ENCODE measurements at regions not wholly inside any gene's neighbourhood (a gene's known extent, or its start where the extent isn't known, plus 50 kb on each side); places are given as distances from the start of the nearest gene placed in this dataset.
A peak's percentile ranks its signal among the peaks of the same experiment; 100 is the strongest.

DNA sequence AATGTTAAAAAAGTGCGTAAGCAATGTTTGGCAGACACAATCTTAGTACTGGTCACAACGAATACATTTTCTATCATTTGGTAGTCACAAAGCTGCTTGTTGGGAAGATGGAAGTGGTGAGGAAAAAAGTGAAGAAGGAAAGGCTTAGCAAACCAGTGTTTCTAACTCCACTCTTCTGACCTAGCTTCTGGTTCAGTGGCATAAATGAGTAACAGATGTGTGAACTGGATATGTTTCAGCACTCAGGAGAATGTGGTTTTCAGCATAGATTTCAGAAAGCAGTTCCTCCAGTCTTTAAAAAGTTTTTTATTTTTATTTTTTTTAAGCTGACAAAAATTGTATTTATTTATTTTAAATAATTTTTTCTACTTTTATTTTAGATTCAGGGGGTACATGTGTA is 357.1 kb downstream of the CPS1 start:
- WGBS, 2 experiments (ENCODE audit: extremely low coverage in 1 of 2, insufficient coverage in 1 of 2, insufficient read length in 1 of 2, insufficient replicate concordance in 2 of 2, low coverage in 1 of 2, low lambda C conversion rate in 2 of 2, missing lambda C conversion rate in 1 of 2), result 47% methylated on average over 2 of the region's 2 CpGs; no CpG with 5 or more reads in 1 of the 2 experiments
- Histone ChIP-seq H3K9ac (replicated peaks in 1 of 4; ENCODE audit: extremely low read depth in 1 of 4, low read depth in 3 of 4, low read length in 3 of 4) (no peak overlapping the region), H3K4me2 (ENCODE audit: insufficient read depth in 1 of 2, low read depth in 2 of 2, low read length in 2 of 2) (no peak overlapping the region), H4K20me1 (replicated peaks in 1 of 2; ENCODE audit: control insufficient read depth in 1 of 2, insufficient read depth in 2 of 2, low read length in 2 of 2) (no peaks in the 10 kb centered on the region), H3K79me2 (ENCODE audit: control insufficient read depth in 1 of 2, insufficient read depth in 2 of 2, low read length in 2 of 2) (no peaks in the 10 kb centered on the region), H3K23ac (ENCODE audit: insufficient read length) (no peak overlapping the region), H2AK5ac (ENCODE audit: low read depth, low read length) (no peak overlapping the region), H3K14ac (ENCODE audit: insufficient read length) (no peak overlapping the region), H4K8ac (ENCODE audit: extremely low read depth, insufficient read depth, low read length) (no peak overlapping the region), H3K4ac (replicated peaks; ENCODE audit: insufficient read length, low read depth, low read length) (no peak overlapping the region), H3K9me3 (ENCODE audit: insufficient read depth in 2 of 2, low read depth in 1 of 2, low read length in 1 of 2) (no peaks in the 10 kb centered on the region), H3K27me3 (replicated peaks in 1 of 4; ENCODE audit: control insufficient read depth in 3 of 4, extremely low read depth in 1 of 4, insufficient read depth in 3 of 4, low read length in 3 of 4) (no peaks in the 10 kb centered on the region), H3K56ac (replicated peaks; ENCODE audit: insufficient read length, low read depth, low read length) (no peak overlapping the region), H3K27ac (ENCODE audit: low read depth, low read length) (no peak overlapping the region), H3K18ac (ENCODE audit: extremely low read depth, low read length) (no peak overlapping the region), H3K23me2 (ENCODE audit: low read depth, low read length) (no peaks in the 10 kb centered on the region; the same call in 1 of the 2 replicates), H3K4me3 (ENCODE audit: extremely low read depth in 1 of 4, insufficient read depth in 2 of 4, low read depth in 3 of 4, low read length in 4 of 4) (no peak overlapping the region), H4K5ac (ENCODE audit: insufficient read length, low read depth, low read length) (no peak overlapping the region), H2BK5ac (ENCODE audit: low read depth, low read length) (no peak overlapping the region), H2BK15ac (ENCODE audit: low read length) (no peak overlapping the region), H2BK120ac (replicated peaks; ENCODE audit: low read depth, low read length) (no peak overlapping the region), H3K79me1 (ENCODE audit: low read depth, low read length) (no peaks in the 10 kb centered on the region), H2AFZ (ENCODE audit: low read length) (0 out of 2 replicates have a peak overlapping the region, but pooled peaks have one; percentile 44), H2BK12ac (ENCODE audit: low read depth, low read length) (no peak overlapping the region), H3K36me3 (ENCODE audit: control insufficient read depth in 2 of 4, insufficient read depth in 4 of 4, low read length in 3 of 4) (no peaks in the 10 kb centered on the region; a peak in 1 of 8 replicates), H2BK20ac (ENCODE audit: low read length) (no peak overlapping the region), H4K91ac (replicated peaks; ENCODE audit: insufficient read length, low read length) (no peak overlapping the region), H3K4me1 (replicated peaks in 1 of 4; ENCODE audit: control insufficient read depth in 3 of 4, insufficient read depth in 4 of 4, low read length in 3 of 4) (no peaks in the 10 kb centered on the region)
- ChIA-PET POLR2A (ENCODE audit: partially characterized antibody) (no interaction called here), CTCF (ENCODE audit: partially characterized antibody) (interaction anchor here (0.6 kb wide), 1 partner anchor 785 kb away, joined by 6 read pairs; no protein-coding TSS in a partner anchor)
- FAIRE-seq, result no peak
- no peak for DNase-seq (ENCODE audit: low read depth in 1 of 2, low spot score in 2 of 2)
- no peak for TF ChIP-seq CBX8 (IDR thresholded peaks at IDR 0.05; ENCODE audit: borderline replicate concordance, low read depth, low read length)
- no peak for TF ChIP-seq POLR2A (IDR thresholded peaks at IDR 0.05; ENCODE audit: control extremely low read depth in 1 of 2, low read depth in 2 of 2, low read length in 2 of 2)
- no peak for TF ChIP-seq RNF2 (IDR thresholded peaks at IDR 0.05; ENCODE audit: borderline replicate concordance, low read depth, low read length, missing control alignments, poor library complexity, severe bottlenecking)
- no peak for TF ChIP-seq BCL11A (IDR thresholded peaks at IDR 0.05; ENCODE audit: low read depth in 2 of 2, low read length in 2 of 2)
- no peak for TF ChIP-seq USF2 (IDR thresholded peaks at IDR 0.05; ENCODE audit: low read length)
- TF ChIP-seq FOSL1 (IDR thresholded peaks at IDR 0.05; ENCODE audit: insufficient read depth, low read depth, low read length), result no peak
- no peak for TF ChIP-seq JUN (IDR thresholded peaks at IDR 0.05; ENCODE audit: low read depth, low read length)
- TF ChIP-seq, protein P1, sequence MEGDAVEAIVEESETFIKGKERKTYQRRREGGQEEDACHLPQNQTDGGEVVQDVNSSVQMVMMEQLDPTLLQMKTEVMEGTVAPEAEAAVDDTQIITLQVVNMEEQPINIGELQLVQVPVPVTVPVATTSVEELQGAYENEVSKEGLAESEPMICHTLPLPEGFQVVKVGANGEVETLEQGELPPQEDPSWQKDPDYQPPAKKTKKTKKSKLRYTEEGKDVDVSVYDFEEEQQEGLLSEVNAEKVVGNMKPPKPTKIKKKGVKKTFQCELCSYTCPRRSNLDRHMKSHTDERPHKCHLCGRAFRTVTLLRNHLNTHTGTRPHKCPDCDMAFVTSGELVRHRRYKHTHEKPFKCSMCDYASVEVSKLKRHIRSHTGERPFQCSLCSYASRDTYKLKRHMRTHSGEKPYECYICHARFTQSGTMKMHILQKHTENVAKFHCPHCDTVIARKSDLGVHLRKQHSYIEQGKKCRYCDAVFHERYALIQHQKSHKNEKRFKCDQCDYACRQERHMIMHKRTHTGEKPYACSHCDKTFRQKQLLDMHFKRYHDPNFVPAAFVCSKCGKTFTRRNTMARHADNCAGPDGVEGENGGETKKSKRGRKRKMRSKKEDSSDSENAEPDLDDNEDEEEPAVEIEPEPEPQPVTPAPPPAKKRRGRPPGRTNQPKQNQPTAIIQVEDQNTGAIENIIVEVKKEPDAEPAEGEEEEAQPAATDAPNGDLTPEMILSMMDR (IDR thresholded peaks at IDR 0.05; ENCODE audit: control extremely low read depth in 1 of 3, insufficient read depth in 1 of 3, low read depth in 1 of 3, low read length in 3 of 3), result no peak
- TF ChIP-seq, protein P2, sequence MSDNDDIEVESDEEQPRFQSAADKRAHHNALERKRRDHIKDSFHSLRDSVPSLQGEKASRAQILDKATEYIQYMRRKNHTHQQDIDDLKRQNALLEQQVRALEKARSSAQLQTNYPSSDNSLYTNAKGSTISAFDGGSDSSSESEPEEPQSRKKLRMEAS (IDR thresholded peaks at IDR 0.05), result no peak
